CD4-positive, alpha-beta T cell treated with Interleukin-10 for 1 hour (primary cell): ENCODE measurements at regions not wholly inside any gene's neighbourhood (a gene's known extent, or its start where the extent isn't known, plus 50 kb on each side); places are given as distances from the start of the nearest gene placed in this dataset.

Source experiments
- DNase-seq: peaks from one replicate; pipeline ENCODE4 v3.0.0-alpha.2; 2020

GRCh38 chr9:129351642-129352145 is 173.6 kb upstream of the IER5L start:
- no peak for DNase-seq

- no peak for DNase-seq
Observed at GRCh38 chr9:129351058-129351641, 173.1 kb upstream of the IER5L start.

DNA sequence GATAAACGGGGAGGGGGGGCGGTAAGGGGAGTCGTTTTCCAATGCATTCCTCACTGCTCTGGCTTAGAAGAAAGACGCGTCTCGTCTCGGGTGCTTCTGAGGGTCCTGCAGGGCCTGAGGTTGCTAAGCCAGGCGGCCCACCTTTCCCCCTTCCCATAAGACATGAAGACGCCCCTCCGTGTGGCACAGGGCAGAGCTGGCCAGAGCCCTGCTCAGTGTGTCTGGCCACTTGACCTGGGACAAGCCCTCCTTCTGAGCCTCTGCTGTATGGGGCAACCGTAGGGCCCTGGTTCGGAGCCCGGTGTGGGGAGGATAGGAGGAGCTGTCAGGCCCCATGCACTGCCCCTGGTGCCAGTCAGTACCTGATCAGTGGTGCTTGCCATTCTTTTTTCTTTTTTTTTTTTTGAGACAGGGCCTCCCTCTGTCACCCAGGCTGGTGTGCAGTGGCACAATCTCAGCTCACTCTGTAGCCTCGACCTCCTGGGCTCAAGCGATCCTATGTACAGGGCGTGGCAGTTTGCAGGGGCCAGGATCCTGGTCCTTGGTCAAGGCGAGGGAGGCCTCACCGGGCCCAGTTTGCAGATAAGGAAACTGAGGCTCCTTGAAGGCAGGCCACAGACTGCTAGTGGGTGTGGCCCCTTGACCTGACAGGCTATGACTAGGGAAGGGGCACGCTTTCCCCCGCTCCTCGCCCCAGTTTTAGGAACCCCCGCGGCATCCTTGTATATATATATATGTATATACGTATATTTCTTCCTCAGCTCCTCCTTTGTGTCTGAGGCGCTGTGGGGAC is 172.3 kb upstream of the IER5L start:
- no peak for DNase-seq

DNA sequence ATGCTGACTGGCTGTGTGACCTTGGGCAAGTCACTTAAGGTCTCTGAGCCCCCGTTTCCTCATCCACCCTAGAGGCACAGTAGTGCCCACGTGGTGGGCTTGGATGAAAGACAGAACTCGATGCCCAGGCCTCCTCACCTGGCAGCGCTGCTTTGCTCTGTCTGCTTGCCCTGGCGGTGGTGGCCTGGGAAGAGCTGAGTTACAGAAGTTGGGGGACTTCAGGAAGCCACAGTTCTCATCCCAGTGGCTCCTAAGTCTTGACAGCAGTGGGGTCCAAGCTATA is 171.5 kb upstream of the IER5L start:
- no peak for DNase-seq

- no peak for DNase-seq
Observed at GRCh38 chr9:129348890-129349664, 171.0 kb upstream of the IER5L start.

- no peak for DNase-seq
Observed at GRCh38 chr9:129347316-129348120, 169.5 kb upstream of the IER5L start.

GRCh38 chr9:129346046-129346445 is 168.0 kb upstream of the IER5L start:
- no peak for DNase-seq

DNA sequence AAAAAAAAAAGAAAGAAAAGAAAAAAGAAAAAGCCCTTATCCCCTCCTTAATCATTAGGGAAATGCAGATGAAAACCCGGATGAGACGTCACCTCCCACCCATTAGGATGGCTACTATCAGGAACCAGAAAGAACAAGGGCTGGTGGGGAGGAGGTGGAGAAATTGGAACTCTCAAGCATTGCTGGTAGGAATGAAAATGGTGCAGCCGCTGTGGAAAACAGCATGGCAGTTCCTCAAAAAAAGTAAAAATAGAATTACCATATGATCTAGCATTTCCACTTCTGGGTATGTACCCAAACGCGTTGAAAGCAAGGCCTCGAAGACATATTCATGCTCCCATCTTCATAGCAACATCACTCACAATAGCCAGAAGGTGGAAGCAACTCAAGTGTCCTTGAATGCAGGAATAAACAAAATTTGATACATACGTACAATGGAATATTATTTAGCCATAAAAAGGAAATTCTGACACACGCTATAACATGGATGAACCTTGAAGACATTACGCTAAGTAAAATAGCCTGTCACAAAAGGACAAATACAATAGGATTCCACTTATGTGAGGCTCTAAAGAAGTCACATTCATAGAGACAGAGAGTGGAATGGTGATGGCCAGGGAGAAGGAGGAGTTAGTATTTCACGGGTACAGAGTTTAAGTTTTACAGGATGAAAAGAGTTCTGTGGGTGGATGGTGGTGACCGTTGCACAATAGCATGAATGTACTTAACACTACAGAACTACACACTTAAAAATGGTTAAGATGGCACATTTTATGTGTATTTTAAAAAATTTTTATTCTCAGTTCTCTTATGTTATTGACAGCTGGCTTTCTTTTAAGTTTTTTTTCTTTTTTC is 166.8 kb upstream of the IER5L start:
- no peak for DNase-seq

DNA sequence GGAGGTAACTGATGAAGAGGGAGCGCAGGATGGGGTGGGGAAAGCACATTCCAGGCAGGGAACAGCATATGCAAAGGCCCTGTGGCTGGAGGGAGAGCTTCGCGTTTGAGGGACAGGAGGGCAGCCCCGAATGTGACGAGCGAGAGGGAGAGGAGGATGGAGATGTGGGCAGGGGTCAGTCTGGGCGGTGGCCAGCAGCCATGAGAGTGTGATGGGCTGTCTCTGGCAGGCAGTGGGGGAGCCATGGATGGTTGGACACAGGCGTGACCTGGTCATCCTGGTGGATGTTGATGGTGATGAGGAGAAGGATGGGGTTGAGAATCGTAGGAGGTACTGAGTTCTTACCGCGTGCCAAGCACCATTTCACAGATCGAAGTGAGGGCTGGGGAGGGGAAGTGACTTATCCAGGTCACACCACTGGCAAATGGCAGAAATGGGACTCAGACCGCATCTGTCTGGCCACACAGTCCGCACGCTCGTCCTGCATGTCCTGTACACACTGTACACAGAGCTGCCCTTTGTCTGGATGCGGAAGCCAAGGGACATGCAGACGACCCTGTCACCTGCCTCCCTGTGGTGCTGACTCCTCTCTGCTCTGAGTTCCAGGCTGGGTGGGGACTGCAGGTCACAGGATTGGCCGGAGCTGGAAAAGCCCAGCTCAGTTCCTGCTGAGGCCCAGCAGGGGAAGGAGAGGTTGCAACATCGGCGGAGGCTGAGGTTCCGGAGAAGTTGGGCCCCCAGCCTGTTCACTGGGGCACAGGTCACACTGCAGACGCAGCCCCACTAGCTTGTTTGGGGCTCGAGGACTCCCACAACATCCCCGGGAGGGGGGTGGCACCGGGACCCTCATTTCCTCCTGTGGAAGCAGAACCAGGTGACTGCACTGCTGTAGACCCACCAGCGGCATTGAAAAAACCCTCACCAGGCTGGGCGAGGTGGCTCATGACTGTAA is 165.6 kb upstream of the IER5L start:
- peak; percentile 17 for DNase-seq

DNA sequence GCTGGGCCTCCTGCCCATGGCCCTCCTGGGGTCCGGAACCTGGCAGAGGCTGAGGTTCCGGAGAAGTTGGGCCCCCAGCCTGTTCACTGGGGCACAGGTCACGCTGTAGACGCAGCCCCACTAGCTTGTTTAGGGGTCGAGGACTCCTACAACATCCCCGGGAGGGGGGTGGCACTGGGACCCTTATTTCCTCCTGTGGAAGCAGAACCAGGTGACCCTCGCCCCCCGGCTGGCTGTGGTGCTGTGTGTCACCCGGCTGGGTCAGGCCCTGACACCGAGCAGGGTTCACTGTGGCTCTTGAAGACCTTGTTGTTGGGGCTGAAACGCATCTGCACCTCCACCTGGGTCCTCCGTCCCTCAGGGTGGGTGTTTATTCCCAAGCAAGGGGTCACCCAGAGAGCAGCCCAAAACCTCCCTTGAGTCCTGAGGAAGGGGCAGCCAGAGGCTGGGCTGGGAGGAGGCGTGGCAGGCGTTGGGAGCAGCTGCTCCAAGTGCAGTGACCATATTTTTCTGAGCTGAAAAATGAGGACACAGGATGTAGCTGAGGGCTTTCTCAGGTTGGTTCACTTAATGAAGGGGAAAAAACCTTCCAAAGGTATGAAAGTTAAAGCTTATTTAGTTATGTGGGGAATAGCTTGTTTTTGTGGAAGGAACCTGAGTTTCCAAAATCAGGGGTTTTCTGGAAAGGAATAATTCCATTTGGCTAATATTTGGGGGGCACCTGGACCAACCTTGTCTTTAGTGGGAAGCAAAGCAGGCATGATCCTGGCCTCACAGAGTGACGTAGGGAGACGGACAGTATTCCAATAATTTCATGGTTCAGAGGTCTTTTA is 164.7 kb upstream of the IER5L start:
- DNase-seq, result no peak

- no peak for DNase-seq
Observed at GRCh38 chr9:129341987-129342348, 163.9 kb upstream of the IER5L start.

DNA sequence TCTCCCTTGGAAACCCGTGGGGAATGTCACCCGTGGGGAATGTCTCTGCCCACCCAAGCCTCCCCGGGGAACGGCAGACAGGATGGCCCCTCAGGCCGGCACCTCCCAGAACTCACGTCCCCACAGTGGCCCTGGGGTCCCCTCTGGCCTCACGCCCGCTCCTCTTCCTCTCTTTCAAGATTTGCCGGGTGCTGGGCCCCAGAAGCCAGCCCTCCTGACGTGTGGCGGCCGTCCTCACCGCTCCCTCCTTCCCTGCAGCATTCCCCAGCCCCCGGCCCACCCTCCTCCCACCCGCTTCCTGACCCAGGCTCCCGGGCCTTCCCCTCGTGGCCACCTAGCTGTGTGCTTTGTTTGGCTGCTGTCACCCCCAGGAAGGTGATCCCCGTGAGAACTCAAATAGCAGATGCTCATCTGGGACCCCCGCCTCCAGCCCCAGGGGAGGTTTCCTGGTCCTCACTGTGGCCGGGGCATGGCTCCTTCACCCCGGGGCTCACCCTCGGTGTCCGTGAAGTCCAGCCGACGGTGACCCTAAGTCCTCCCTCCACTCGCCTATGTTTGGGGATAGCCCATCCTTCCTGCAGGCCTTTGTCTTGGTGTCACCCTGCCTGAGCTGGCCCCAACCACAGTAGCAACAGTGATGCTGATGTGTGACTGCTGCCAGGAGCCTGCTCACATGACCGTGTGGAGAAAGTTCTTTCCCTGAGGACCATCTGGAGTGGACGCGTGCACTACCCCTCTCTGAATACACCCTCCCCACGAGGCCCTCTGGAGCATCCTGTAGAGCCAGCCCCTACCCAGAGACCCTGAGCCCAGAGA is 163.3 kb upstream of the IER5L start:
- DNase-seq, result no peak

DNA sequence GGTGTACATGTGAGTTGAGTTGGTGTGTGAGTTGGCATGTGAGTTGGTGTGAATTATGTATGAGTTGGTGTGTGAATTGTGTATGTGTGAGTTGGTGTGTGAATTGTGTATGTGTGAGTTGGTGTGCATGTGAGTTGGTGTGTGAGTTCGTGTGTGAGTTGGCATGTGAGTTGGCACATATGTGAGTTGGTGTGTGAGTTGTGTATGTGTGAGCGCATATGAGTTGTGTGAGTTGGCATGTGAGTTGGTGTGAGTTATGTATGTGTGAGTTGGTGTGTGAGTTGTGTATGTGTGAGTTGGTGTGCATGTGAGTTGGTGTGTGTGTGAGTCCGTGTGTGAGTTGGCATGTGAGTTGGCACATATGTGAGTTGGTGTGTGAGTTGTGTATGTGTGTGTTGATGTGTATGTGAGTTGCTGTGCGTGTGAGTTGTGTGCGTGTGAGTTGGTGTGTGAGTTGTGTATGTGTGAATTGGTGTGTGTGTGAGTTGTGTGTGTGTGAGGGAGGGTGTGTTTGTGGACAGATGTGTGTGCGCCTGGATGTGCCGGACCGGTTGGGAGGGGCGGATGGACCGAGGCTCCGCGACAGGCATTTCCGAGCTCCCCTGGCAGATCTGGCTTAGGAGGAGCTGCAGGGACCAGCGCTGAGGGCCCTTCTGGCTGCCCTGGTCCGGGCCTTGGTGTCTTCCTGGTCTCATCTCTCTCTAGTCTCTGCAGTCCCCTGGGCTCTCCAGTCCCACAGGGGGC is 162.5 kb upstream of the IER5L start:
- DNase-seq, result no peak

DNA sequence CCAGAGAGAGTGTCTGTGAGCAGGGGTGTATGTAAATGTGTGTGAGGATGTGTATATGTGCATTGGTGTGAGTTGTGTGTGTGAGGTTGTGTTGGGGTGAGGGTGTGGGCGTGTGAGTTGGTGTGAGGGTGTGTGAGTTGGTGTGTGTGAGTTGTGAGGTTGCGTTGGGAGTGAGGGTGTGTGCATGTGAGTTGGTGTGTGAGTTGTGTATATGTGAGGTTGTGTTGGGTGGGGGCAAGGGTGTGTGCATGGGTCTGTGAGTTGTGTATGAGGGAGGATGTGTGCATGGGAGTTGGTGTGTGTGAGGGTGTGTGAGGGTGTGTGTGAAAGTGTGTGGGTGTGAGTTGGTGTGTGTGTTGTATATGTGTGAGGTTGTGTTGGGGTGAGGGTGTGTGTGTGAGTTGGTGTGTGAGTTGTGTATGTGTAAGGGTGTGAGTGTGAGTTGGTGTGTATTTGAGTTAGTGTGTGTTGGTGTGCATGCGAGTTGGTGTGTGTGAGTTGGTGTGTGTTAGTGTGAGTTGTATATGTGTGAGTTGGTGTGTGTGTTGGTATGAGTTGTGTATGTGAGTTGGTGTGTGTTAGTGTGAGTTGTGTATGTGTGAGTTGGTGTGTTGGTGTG is 161.6 kb upstream of the IER5L start:
- no peak for DNase-seq

GRCh38 chr9:129338724-129339430 is 160.8 kb upstream of the IER5L start:
- DNase-seq, result no peak

- no peak for DNase-seq
Observed at GRCh38 chr9:129337336-129338140, 159.5 kb upstream of the IER5L start.
